SU-DHL-6 (cell line): ENCODE measurements at regions not wholly inside any gene's neighbourhood (a gene's known extent, or its start where the extent isn't known, plus 50 kb on each side); places are given as distances from the start of the nearest gene placed in this dataset.

Source experiments
- H2AFZ ChIP-seq: fragments of 200-600 bp; sonication (generic); 2 replicates; pipeline ENCODE4 v1.6.1; 2014; ENCODE audit warnings: low read depth, mild to moderate bottlenecking, moderate library complexity, mixed read lengths, antibody characterized with exemption, low read length; ENCODE audit not compliant: severe bottlenecking
- H3F3A ChIP-seq: fragments of 200-600 bp; shearing (Covaris generic); 2 replicates; pipeline ENCODE4 v1.6.0; 2016; ENCODE audit warnings: antibody characterized with exemption, mild to moderate bottlenecking; ENCODE audit not compliant: insufficient read depth
- H3K27ac ChIP-seq: fragments of 200-600 bp; sonication (generic); 2 replicates; pipeline ENCODE4 v1.5.1; 2016; ENCODE audit warnings: low read depth, mild to moderate bottlenecking, low read length, moderate library complexity, mixed read lengths
- H3K27me3 ChIP-seq: fragments of 200-600 bp; sonication (generic), shearing (Covaris generic); 2 replicates; pipeline ENCODE4 v1.6.0; 2014; ENCODE audit warnings: mild to moderate bottlenecking, low read length
- H3K36me3 ChIP-seq: fragments of 200-600 bp; sonication (generic); 2 replicates; pipeline ENCODE4 v1.6.1; 2014; ENCODE audit warnings: mild to moderate bottlenecking, low read length, mixed read lengths
- H3K4me2 ChIP-seq: fragments of 300-600, 200-600 bp; shearing (Covaris generic), sonication (generic); 2 replicates; pipeline ENCODE4 v1.6.0; 2014; ENCODE audit warnings: low read length, low read depth, mild to moderate bottlenecking; ENCODE audit not compliant: poor library complexity, severe bottlenecking
- H3K4me3 ChIP-seq: fragments of 200-600 bp; sonication (generic); 2 replicates; pipeline ENCODE4 v1.5.1; 2014; ENCODE audit warnings: antibody characterized with exemption, low read length, mild to moderate bottlenecking, mixed read lengths; ENCODE audit not compliant: insufficient read depth, poor library complexity, severe bottlenecking
- H3K79me2 ChIP-seq: fragments of 200-600 bp; sonication (generic); 2 replicates; pipeline ENCODE4 v1.6.1; 2014; ENCODE audit warnings: mild to moderate bottlenecking, low read length, moderate library complexity; ENCODE audit not compliant: insufficient read depth
- H3K9ac ChIP-seq: fragments of 200-600 bp; sonication (generic); 2 replicates; pipeline ENCODE4 v1.7.0; 2014; ENCODE audit warnings: mild to moderate bottlenecking, low read length
- H3K9me2 ChIP-seq: fragments of 200-600 bp; sonication (generic); replicated peaks from 2 replicates; pipeline ENCODE4 v1.6.1; 2014; ENCODE audit warnings: low read length; ENCODE audit not compliant: insufficient read depth
- H3K9me3 ChIP-seq: fragments of 200-600 bp; sonication (generic); 2 replicates; pipeline ENCODE4 v1.6.1; 2014; ENCODE audit warnings: low read length, mixed read lengths; ENCODE audit not compliant: insufficient read depth
- H4K20me1 ChIP-seq: fragments of 200-600 bp; sonication (generic); 2 replicates; pipeline ENCODE4 v1.6.1; 2014; ENCODE audit warnings: low read depth, mild to moderate bottlenecking, antibody characterized with exemption, low read length, moderate library complexity, mixed read lengths
- EZH2phosphoT487 ChIP-seq: fragments of 200-600 bp; sonication (generic), shearing (Covaris generic); conservative IDR thresholded peaks from 2 replicates; pipeline ENCODE4 v1.6.1; 2018; ENCODE audit warnings: mild to moderate bottlenecking, antibody characterized with exemption, low read length, moderate library complexity, mixed read lengths
- TF ChIP-seq, protein P1 (sequence below): fragments of 200-600 bp; sonication (generic); IDR thresholded peaks from one replicate; pipeline ENCODE4 v1.5.1; 2017; ENCODE audit warnings: antibody characterized with exemption, mild to moderate bottlenecking, low read length, moderate library complexity; ENCODE audit not compliant: insufficient read depth, poor library complexity, severe bottlenecking

DNA sequence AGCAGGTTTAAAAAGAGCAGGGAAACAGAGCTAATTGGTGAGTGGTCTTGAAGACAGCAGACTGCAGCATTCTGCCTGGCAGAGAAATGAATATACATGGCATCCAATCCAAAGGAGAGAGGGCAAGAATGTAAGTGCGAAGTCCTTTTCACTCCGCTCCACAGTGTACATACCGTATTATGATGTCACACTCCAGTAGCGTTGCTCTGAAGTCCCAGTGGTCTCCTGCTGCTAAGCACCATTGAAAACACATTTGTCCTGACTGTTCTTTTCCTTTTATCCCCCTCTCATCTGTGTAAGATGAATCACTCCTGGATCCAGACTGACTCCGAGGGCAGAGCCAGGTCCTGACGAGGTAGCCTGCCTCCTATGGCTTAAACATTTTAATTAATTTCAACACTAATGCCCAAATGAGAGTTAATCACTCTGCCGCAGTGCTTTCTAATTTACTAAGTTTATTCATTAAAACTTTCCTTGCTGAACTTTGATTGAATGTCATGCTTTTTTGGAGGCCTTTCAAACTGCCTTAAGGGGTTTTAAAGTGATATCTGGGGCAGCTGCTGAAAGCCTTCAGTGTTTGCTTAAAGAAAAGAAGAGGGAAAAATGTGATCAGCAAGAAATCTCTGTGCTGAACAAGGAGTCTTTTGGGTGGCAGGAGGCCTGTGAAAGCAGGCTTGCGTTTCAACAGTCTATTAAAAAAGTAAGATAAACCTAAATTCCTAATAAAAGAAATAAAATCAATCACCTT lies 227.2 kb downstream of the ATG4C start:
- Histone ChIP-seq H3F3A (no peaks in the 10 kb centered on the region), H2AFZ (no peak overlapping the region), H3K9me3 (no peaks in the 10 kb centered on the region), H3K79me2 (no peaks in the 10 kb centered on the region), H3K4me2 (no peak overlapping the region), H3K9me2 (no peaks in the 10 kb centered on the region), H3K27ac (no peak overlapping the region), H3K9ac (no peak overlapping the region), H3K27me3 (no peaks in the 10 kb centered on the region), H3K36me3 (no peaks in the 10 kb centered on the region), H4K20me1 (no peaks in the 10 kb centered on the region), H3K4me3 (no peak overlapping the region)
- no peak for TF ChIP-seq EZH2phosphoT487
- TF ChIP-seq, protein P1, sequence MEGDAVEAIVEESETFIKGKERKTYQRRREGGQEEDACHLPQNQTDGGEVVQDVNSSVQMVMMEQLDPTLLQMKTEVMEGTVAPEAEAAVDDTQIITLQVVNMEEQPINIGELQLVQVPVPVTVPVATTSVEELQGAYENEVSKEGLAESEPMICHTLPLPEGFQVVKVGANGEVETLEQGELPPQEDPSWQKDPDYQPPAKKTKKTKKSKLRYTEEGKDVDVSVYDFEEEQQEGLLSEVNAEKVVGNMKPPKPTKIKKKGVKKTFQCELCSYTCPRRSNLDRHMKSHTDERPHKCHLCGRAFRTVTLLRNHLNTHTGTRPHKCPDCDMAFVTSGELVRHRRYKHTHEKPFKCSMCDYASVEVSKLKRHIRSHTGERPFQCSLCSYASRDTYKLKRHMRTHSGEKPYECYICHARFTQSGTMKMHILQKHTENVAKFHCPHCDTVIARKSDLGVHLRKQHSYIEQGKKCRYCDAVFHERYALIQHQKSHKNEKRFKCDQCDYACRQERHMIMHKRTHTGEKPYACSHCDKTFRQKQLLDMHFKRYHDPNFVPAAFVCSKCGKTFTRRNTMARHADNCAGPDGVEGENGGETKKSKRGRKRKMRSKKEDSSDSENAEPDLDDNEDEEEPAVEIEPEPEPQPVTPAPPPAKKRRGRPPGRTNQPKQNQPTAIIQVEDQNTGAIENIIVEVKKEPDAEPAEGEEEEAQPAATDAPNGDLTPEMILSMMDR, result no peak

DNA sequence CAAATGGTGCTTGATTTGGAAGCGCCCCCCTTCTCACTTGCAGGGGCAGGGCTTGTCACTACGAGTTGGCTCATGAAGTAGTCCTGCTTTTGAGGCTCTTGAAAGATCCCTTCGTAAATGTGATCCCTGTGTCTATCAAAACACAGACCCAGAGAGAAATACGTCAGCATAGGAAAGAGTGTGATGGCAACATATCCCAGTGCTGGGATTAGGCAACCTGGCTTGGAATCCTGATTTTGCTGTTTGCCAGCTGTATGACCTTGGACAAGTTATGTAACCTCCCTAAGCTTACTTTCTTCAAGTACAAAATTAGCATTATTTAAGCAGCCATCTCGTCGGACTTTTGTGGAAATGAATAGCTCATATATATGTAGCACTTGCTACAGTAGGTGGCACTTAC lies 228.4 kb downstream of the ATG4C start:
- no peak overlapping the region for H3K9ac ChIP-seq
- TF ChIP-seq, protein P1, result no peak
- no peak for TF ChIP-seq EZH2phosphoT487
- no peak overlapping the region for H3K27ac ChIP-seq
- H3F3A ChIP-seq, result no peaks in the 10 kb centered on the region
- no peaks in the 10 kb centered on the region for H3K9me2 ChIP-seq
- H3K27me3 ChIP-seq, result no peaks in the 10 kb centered on the region
- H4K20me1 ChIP-seq, result no peaks in the 10 kb centered on the region
- no peaks in the 10 kb centered on the region for H3K9me3 ChIP-seq
- no peaks in the 10 kb centered on the region for H3K79me2 ChIP-seq
- no peaks in the 10 kb centered on the region for H3K36me3 ChIP-seq
- no peak overlapping the region for H3K4me2 ChIP-seq
- no peak overlapping the region for H3K4me3 ChIP-seq
- H2AFZ ChIP-seq, result no peak overlapping the region

DNA sequence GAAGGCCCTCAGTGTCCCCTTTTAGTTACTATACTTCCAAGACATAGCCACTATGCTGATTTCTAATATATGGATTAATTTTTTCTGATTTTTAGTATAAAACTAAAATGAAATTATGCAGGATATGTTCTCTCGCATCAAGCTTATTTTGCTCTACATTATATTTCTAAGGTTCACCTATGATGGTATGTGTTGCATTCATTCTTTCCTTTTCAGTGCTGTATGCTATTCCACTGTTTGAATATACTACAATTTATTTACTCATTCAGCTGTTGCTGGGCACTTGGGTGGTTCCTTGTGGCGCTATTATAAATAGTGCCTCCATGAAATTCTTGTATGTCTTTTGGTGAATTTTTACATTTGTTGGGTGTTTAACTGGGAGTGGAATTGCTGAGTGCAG lies 230.3 kb downstream of the ATG4C start:
- Histone ChIP-seq H3K9me3 (no peaks in the 10 kb centered on the region), H3F3A (no peaks in the 10 kb centered on the region), H3K9ac (no peak overlapping the region), H3K4me3 (no peak overlapping the region), H3K4me2 (no peak overlapping the region), H2AFZ (no peak overlapping the region), H3K27ac (no peak overlapping the region), H3K9me2 (no peaks in the 10 kb centered on the region), H4K20me1 (no peaks in the 10 kb centered on the region), H3K36me3 (no peaks in the 10 kb centered on the region), H3K27me3 (no peaks in the 10 kb centered on the region), H3K79me2 (no peaks in the 10 kb centered on the region)
- TF ChIP-seq, protein P1, result no peak
- TF ChIP-seq EZH2phosphoT487, result no peak
